Endothelial cell of umbilical vein (primary cell): ENCODE measurements at regions not wholly inside any gene's neighbourhood (a gene's known extent, or its start where the extent isn't known, plus 50 kb on each side); places are given as distances from the start of the nearest gene placed in this dataset.

ENCODE experiments used
- BruUV-seq: library from RNA; stranded (reverse); fragments of 400-500 nt; replicated peaks from 2 replicates; lab custom pipeline; 2021; lab: Mats Ljungman, UMichigan
- CTCF ChIA-PET: fragments of 300-600, 350-600 bp; sonication (Branson Sonifier 250); formaldehyde crosslinking; loops from one replicate; lab custom pipeline; 2021; ENCODE audit warnings: antibody characterized with exemption, inconsistent platforms; lab: Charles Lee
- POLR2A ChIA-PET: fragments of 300-600, 350-600 bp; sonication (Branson Sonifier 250); formaldehyde crosslinking; loops from one replicate; lab custom pipeline; 2021; ENCODE audit warnings: antibody characterized with exemption, inconsistent platforms; lab: Charles Lee
- DNase-seq: peaks from one replicate; pipeline ENCODE4 v3.0.0-alpha.2; 2011; ENCODE audit warnings: low read depth, low spot score
- FAIRE-seq: peaks from 2 replicates; lab custom pipeline; 2011; peaks lifted over from hg19 to GRCh38; lab: Jason Lieb, UNC
- H2AFZ ChIP-seq: 2 replicates; pipeline ENCODE4 v1.6.0; 2012; ENCODE audit warnings: low read depth, low read length, control low read depth, inconsistent platforms
- H3K27ac ChIP-seq: 2 replicates; pipeline ENCODE4 v1.5.1; 2011; ENCODE audit warnings: low read depth, mild to moderate bottlenecking, control low read depth, low read length, moderate library complexity; ENCODE audit not compliant: insufficient read depth
- H3K27me3 ChIP-seq, 2 experiments: 2 replicates each; pipeline versions ENCODE4 v1.6.0 to v1.6.1; 2011; ENCODE audit warnings: low read length in 2 of 2, mixed read lengths in 1 of 2; ENCODE audit not compliant: control insufficient read depth in 2 of 2, insufficient read depth in 2 of 2
- H3K36me3 ChIP-seq, 2 experiments: 2 replicates in 1 of 2; 3 replicates in 1 of 2; pipeline ENCODE4 v1.5.1; 2011; ENCODE audit warnings: low read length in 2 of 2, mild to moderate bottlenecking in 1 of 2, moderate library complexity in 1 of 2; ENCODE audit not compliant: control insufficient read depth in 2 of 2, insufficient read depth in 2 of 2; ENCODE audit errors: extremely low read depth in 1 of 2
- H3K4me1 ChIP-seq: 3 replicates; pipeline ENCODE4 v1.5.1; 2011; ENCODE audit warnings: mild to moderate bottlenecking, low read length; ENCODE audit not compliant: control insufficient read depth, insufficient read depth; ENCODE audit errors: extremely low read depth
- H3K4me2 ChIP-seq: 2 replicates; pipeline ENCODE4 v1.6.1; 2011; ENCODE audit warnings: low read length, control low read depth, mixed read lengths; ENCODE audit not compliant: insufficient read depth
- H3K4me3 ChIP-seq, 3 experiments: fragments of 200-600 bp in 1 of 3; sonication (generic), shearing (Covaris generic) in 1 of 3; replicated peaks in 1 of 3; 2 replicates each; pipeline ENCODE4 v1.5.1; 2011 to 2016; ENCODE audit warnings: control low read depth in 3 of 3, low read length in 3 of 3, mild to moderate bottlenecking in 2 of 3, inconsistent platforms in 1 of 3, low read depth in 1 of 3, moderate library complexity in 1 of 3; ENCODE audit not compliant: insufficient read depth in 1 of 3
- H3K79me2 ChIP-seq: 2 replicates; pipeline ENCODE4 v1.6.0; 2012; ENCODE audit warnings: low read length, inconsistent platforms; ENCODE audit not compliant: control insufficient read depth, insufficient read depth
- H3K9ac ChIP-seq: replicated peaks from 2 replicates; pipeline ENCODE3; 2011; ENCODE audit warnings: low read length, control low read depth; ENCODE audit not compliant: insufficient read depth; ENCODE audit errors: extremely low read depth
- H3K9me1 ChIP-seq: replicated peaks from 3 replicates; pipeline ENCODE4 v1.6.0; 2011; ENCODE audit warnings: mild to moderate bottlenecking, low read length; ENCODE audit not compliant: control insufficient read depth, insufficient read depth; ENCODE audit errors: extremely low read depth
- H3K9me3 ChIP-seq: replicated peaks from 2 replicates; pipeline ENCODE4 v1.5.1; 2012; ENCODE audit warnings: low read length, inconsistent platforms; ENCODE audit not compliant: control insufficient read depth, insufficient read depth
- H4K20me1 ChIP-seq: replicated peaks from 2 replicates; pipeline ENCODE3; 2011; ENCODE audit warnings: mild to moderate bottlenecking, low read length; ENCODE audit not compliant: control insufficient read depth, insufficient read depth; ENCODE audit errors: extremely low read depth
- CTCF ChIP-seq, 2 donors: IDR thresholded peaks; 1 replicate in 1 of 2; 2 replicates in 1 of 2; pipeline ENCODE4 v1.5.1; 2011; ENCODE audit warnings: low read length in 2 of 2, mild to moderate bottlenecking in 2 of 2, moderate library complexity in 2 of 2, control low read depth in 1 of 2, inconsistent platforms in 1 of 2, low read depth in 1 of 2; ENCODE audit not compliant: insufficient read depth in 1 of 2; ENCODE audit errors: extremely low read depth in 1 of 2
- EZH2 ChIP-seq: IDR thresholded peaks from 2 replicates; pipeline ENCODE4 v1.6.1; 2012; ENCODE audit warnings: borderline replicate concordance, low read depth, mild to moderate bottlenecking, moderate library complexity, low read length, inconsistent platforms; ENCODE audit not compliant: severe bottlenecking
- FOS ChIP-seq: IDR thresholded peaks from 2 replicates; pipeline ENCODE4 v1.6.1; 2011; ENCODE audit warnings: mild to moderate bottlenecking, low read length, moderate library complexity, borderline replicate concordance; ENCODE audit not compliant: insufficient read depth
- GATA2 ChIP-seq: IDR thresholded peaks from 2 replicates; pipeline ENCODE4 v1.7.0; 2011; ENCODE audit warnings: low read depth, mild to moderate bottlenecking, moderate library complexity, mixed read lengths, low read length; ENCODE audit not compliant: insufficient read length, insufficient read depth
- JUN ChIP-seq: IDR thresholded peaks from 2 replicates; pipeline ENCODE4 v1.6.1; 2011; ENCODE audit warnings: borderline replicate concordance, low read depth; ENCODE audit not compliant: insufficient read length, insufficient read depth
- MAX ChIP-seq: IDR thresholded peaks from 2 replicates; pipeline ENCODE4 v1.6.1; 2011; ENCODE audit not compliant: insufficient read depth, insufficient read length
- MYC ChIP-seq: IDR thresholded peaks from one replicate; pipeline ENCODE4 v1.6.1; 2011; ENCODE audit warnings: mild to moderate bottlenecking, low read depth, low read length
- POLR2A ChIP-seq: IDR thresholded peaks from 2 replicates; pipeline ENCODE4 v1.6.1; 2012; ENCODE audit warnings: low read depth, mild to moderate bottlenecking, control low read depth, low read length
- POLR2AphosphoS5 ChIP-seq: IDR thresholded peaks from 2 replicates; pipeline ENCODE4 v1.6.1; 2012; ENCODE audit warnings: low read depth, mild to moderate bottlenecking, control low read depth, low read length, moderate library complexity; ENCODE audit not compliant: insufficient read depth
- dilution Hi-C: fragments of 300-500 bp; cut with MboI; formaldehyde crosslinking; loops from one replicate; pipeline ENCODE4 v1.15.0; 2019; ENCODE audit warnings: low sequenced_read_pairs; ENCODE audit not compliant: extremely low pct_ligation_motif_present
- intact Hi-C: fragments of 100-400 bp; cut with micrococcal nuclease; formaldehyde crosslinking; loops from one replicate; pipeline ENCODE4 v1.10.0; 2022

GRCh38 chr19:30692181-30692811 lies 320.1 kb downstream of the ZNF536 start:
- no peaks in the 10 kb centered on the region for H3K4me1 ChIP-seq

More at GRCh38 chr19:30692181-30692811, 320.1 kb downstream of the ZNF536 start:
- intact Hi-C loops, result no loop called here
- TF ChIP-seq MYC (no peak), POLR2AphosphoS5 (no peak), MAX (no peak), JUN (no peak), POLR2A (no peak), GATA2 (no peak), CTCF (IDR thresholded peaks at IDR 0.05; ENCODE audit: extremely low read depth in 1 of 2, insufficient read depth in 1 of 2, low read depth in 1 of 2, low read length in 2 of 2) (no peak), FOS (no peak), EZH2 (no peak)
- no peaks in the 10 kb centered on the region for H4K20me1 ChIP-seq
- no peaks in the 10 kb centered on the region for H3K27me3 ChIP-seq
- H3K9me1 ChIP-seq, result no peaks in the 10 kb centered on the region
- H3K36me3 ChIP-seq, result no peaks in the 10 kb centered on the region
- H3K9me3 ChIP-seq, result no peaks in the 10 kb centered on the region
- no peak overlapping the region for H3K27ac ChIP-seq
- no peak overlapping the region for H3K4me2 ChIP-seq
- DNase-seq (no peak), FAIRE-seq (no peak)
- no TSS peak for BruUV-seq
- H3K4me3 ChIP-seq, result no peak overlapping the region
- dilution Hi-C loops, result no loop called here
- ChIA-PET CTCF (interaction anchor here (1.2 kb wide), 1 partner anchor 9 kb away, joined by 5 read pairs; no protein-coding TSS in a partner anchor), POLR2A (no interaction called here)
- no peak overlapping the region for H3K9ac ChIP-seq
- H3K79me2 ChIP-seq, result no peaks in the 10 kb centered on the region
- H2AFZ ChIP-seq, result no peak overlapping the region
